Smooth muscle cell (in vitro differentiated cells): ENCODE measurements at regions not wholly inside any gene's neighbourhood (a gene's known extent, or its start where the extent isn't known, plus 50 kb on each side); places are given as distances from the start of the nearest gene placed in this dataset.

ENCODE experiments used
- DNase-seq: peaks from one replicate; lab custom pipeline; 2025; ENCODE audit not compliant: unreplicated experiment; lab: John Stamatoyannopoulos, UW
- H2AFZ ChIP-seq: fragments of 200-600 bp; sonication (generic); 2 replicates; pipeline ENCODE4 v1.6.0; 2016; ENCODE audit warnings: antibody characterized with exemption, low read depth, mild to moderate bottlenecking
- H3F3A ChIP-seq: fragments of 200-600 bp; sonication (generic); 2 replicates; pipeline ENCODE4 v1.6.0; 2017; ENCODE audit warnings: antibody characterized with exemption, low read depth
- H3K27ac ChIP-seq: fragments of 200-600 bp; sonication (generic); 2 replicates; pipeline ENCODE4 v1.5.1; 2016; ENCODE audit warnings: low read depth, mild to moderate bottlenecking
- H3K27me3 ChIP-seq: fragments of 200-600 bp; sonication (generic); 2 replicates; pipeline ENCODE4 v1.6.1; 2016; ENCODE audit warnings: low read depth, mild to moderate bottlenecking
- H3K36me3 ChIP-seq: fragments of 200-600 bp; sonication (generic); 2 replicates; pipeline ENCODE4 v1.5.1; 2016; ENCODE audit warnings: low read depth
- H3K4me1 ChIP-seq: fragments of 200-600 bp; sonication (generic); 2 replicates; pipeline ENCODE4 v1.5.1; 2016; ENCODE audit warnings: low read depth
- H3K4me2 ChIP-seq: fragments of 200-600 bp; sonication (generic); 2 replicates; pipeline ENCODE4 v1.6.0; 2016; ENCODE audit warnings: mild to moderate bottlenecking
- H3K4me3 ChIP-seq: fragments of 200-600 bp; sonication (generic); 2 replicates; pipeline ENCODE4 v1.5.1; 2016; ENCODE audit warnings: mild to moderate bottlenecking
- H3K79me2 ChIP-seq: fragments of 200-600 bp; sonication (generic); 2 replicates; pipeline ENCODE4 v1.6.0; 2016; ENCODE audit warnings: low read depth, mild to moderate bottlenecking
- H3K9ac ChIP-seq: fragments of 200-600 bp; sonication (generic); 2 replicates; pipeline ENCODE4 v1.6.0; 2016; ENCODE audit warnings: low read depth
- H3K9me3 ChIP-seq: fragments of 200-600 bp; sonication (generic); replicated peaks from 2 replicates; pipeline ENCODE4 v1.5.1; 2016; ENCODE audit warnings: low read depth
- H4K20me1 ChIP-seq: fragments of 200-600 bp; sonication (generic); 2 replicates; pipeline ENCODE4 v1.6.0; 2016; ENCODE audit warnings: low read depth
- CTCF ChIP-seq: fragments of 200-600 bp; sonication (generic); IDR thresholded peaks from 2 replicates; pipeline ENCODE4 v1.5.1; 2017; ENCODE audit warnings: borderline replicate concordance, mild to moderate bottlenecking, antibody characterized with exemption; ENCODE audit not compliant: insufficient read depth, poor library complexity, severe bottlenecking
- WGBS: methylation state at CpG from one replicate; pipeline ENCODE4 v1.1.7; 2016; ENCODE audit warnings: low lambda C conversion rate; 5-methylcytosine and 5-hydroxymethylcytosine counted together

GRCh38 chr5:77871946-77872345 lies 95.8 kb upstream of the TBCA start:
- Histone ChIP-seq H3K27me3 (no peaks in the 10 kb centered on the region), H3K4me3 (no peak overlapping the region), H3K27ac (peak overlapping the region; percentile 12), H3K36me3 (no peaks in the 10 kb centered on the region), H3K79me2 (no peaks in the 10 kb centered on the region), H3K9me3 (no peaks in the 10 kb centered on the region), H3F3A (no peaks in the 10 kb centered on the region), H3K4me1 (peaks cover 10% of the 10 kb centered on the region), H3K4me2 (peak overlapping the region; percentile 48), H4K20me1 (no peaks in the 10 kb centered on the region), H2AFZ (no peak overlapping the region), H3K9ac (no peak overlapping the region)
- no peak for TF ChIP-seq CTCF
- 25% methylated on average over 4 of the region's 4 CpGs for WGBS
- no peak for DNase-seq

- Histone ChIP-seq H3F3A (no peaks in the 10 kb centered on the region), H3K27ac (no peak overlapping the region), H3K27me3 (no peaks in the 10 kb centered on the region), H3K79me2 (no peaks in the 10 kb centered on the region), H3K4me2 (no peak overlapping the region), H2AFZ (no peak overlapping the region), H3K9ac (no peak overlapping the region), H3K36me3 (no peaks in the 10 kb centered on the region), H3K4me3 (no peak overlapping the region), H4K20me1 (no peaks in the 10 kb centered on the region), H3K9me3 (no peaks in the 10 kb centered on the region), H3K4me1 (peaks cover 10% of the 10 kb centered on the region)
- no peak for DNase-seq
- TF ChIP-seq CTCF = no peak
- WGBS = 92% methylated on average over 6 of the region's 6 CpGs
Measured at GRCh38 chr5:77871016-77871415, 94.9 kb upstream of the TBCA start.

GRCh38 chr5:77869116-77869798 lies 93.1 kb upstream of the TBCA start:
- Histone ChIP-seq H3K27ac (no peak overlapping the region), H3K4me2 (no peak overlapping the region), H3K36me3 (no peaks in the 10 kb centered on the region), H3K4me1 (peaks cover 10% of the 10 kb centered on the region), H2AFZ (no peak overlapping the region), H3K4me3 (no peak overlapping the region), H3K9me3 (no peaks in the 10 kb centered on the region), H3K27me3 (no peaks in the 10 kb centered on the region), H3K79me2 (no peaks in the 10 kb centered on the region), H4K20me1 (no peaks in the 10 kb centered on the region), H3F3A (no peaks in the 10 kb centered on the region), H3K9ac (no peak overlapping the region)
- no peak for DNase-seq
- TF ChIP-seq CTCF = no peak
- WGBS = 88% methylated on average over 11 of the region's 11 CpGs

DNA sequence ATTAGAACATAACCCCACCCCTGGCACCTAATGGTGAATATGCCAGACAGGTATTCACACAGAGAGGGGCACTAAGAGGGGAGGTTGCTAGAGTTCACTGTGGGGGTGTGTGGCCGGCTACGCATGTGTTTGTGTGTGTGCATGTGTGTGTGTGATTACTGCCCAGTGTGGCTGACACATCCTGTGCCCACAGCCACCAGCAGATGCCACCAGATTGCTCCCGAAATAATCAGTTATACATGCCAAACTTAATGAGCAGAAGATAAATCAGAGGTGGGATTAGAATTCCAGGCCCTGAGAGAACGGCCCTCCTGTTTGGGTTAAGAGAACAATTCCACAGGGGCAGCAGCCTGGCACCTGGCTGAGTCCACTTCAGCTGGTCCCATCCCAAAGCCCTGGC lies 91.8 kb upstream of the TBCA start:
- Histone ChIP-seq H3K27ac (no peak overlapping the region), H3F3A (no peaks in the 10 kb centered on the region), H4K20me1 (no peaks in the 10 kb centered on the region), H3K4me1 (peaks cover 10% of the 10 kb centered on the region), H2AFZ (no peak overlapping the region), H3K4me3 (no peak overlapping the region), H3K9ac (no peak overlapping the region), H3K79me2 (no peaks in the 10 kb centered on the region), H3K9me3 (no peaks in the 10 kb centered on the region), H3K27me3 (no peaks in the 10 kb centered on the region), H3K36me3 (no peaks in the 10 kb centered on the region), H3K4me2 (no peak overlapping the region)
- TF ChIP-seq CTCF = no peak
- 65% methylated on average over 4 of the region's 4 CpGs for WGBS
- DNase-seq = no peak
